ENCODE measurements at regions not wholly inside any gene's neighbourhood (a gene's known extent, or its start where the extent isn't known, plus 50 kb on each side); places are given as distances from the start of the nearest gene placed in this dataset.

DNA sequence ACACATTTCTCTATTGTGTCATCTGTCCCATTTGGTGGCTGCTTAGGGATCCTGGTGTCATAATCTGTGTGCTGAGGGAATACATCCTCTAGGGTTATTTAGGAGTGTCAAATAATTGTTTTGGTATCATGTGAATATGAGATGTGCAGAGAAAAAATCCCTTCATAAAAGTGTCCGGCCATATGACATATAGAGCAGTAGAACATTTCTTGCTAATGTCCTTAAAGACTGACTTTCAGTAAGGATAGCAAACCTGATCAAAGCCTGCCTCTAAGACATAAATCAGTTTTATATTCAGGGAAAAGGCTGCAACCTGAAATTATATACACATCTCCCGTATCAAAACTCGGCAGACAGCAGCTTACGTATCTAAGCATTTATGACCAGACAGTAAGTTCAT, 211.6 kb downstream of the ADAM29 start:
- DNase-seq: no peak

DNA sequence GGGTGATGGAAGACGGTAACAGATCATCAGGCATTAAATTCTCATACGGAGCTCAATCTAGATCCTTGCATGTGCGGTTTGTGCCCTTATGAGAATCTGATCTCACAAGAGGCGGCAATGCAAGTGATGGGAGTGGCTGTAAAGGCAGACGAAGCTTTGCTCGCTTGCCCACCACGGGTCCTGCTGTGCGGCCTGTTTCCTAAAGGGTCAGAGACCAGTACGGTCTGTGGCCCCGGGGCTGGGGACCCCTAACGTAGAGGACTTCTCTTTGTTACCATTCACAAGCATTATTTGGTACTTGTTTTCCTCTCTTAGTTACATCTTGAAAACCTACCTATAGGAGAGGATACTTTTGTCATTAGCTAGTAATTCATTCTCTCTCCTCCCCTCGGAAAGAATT, 221.0 kb downstream of the ADAM29 start:
- DNase-seq: no peak

DNA sequence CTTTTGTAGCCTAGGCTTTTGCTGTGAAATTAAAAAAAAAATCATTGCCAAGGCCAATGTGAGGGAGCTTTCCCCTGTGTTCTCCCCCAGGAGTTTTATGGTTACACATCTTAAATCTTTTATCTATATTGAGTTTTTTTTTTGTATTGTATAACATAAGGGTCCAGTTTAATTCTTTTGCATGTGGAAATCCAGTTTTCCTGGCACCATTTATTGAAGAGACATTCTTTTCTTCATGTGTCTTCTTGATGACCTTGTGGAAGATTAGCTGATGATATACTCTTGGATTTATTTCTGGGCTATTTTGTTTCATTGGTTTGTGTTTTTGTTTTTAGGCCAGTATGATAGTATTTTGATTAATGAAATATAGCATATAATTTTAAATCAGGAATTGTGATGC, 225.0 kb downstream of the ADAM29 start:
- no peak for DNase-seq

DNA sequence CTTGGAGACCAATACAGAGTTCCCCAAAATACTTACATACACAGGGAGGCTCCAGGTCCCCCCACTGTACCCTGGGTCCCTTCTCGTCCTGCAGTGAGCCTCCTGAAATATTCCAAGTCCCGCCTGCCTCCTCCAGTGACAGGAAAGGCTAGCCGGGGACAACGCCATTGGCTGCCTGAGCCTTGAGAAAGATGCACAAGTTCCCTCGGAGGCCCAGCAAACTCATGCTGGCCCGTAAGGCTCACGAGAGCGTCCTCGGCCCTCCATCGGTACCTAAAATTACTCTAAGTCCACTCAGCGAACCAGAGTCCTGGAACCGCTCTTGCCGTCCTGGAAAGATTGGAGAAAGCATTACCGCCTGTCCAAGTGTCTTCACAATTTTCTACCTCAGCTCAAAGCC, 228.6 kb downstream of the ADAM29 start:
- no peak for DNase-seq

DNA sequence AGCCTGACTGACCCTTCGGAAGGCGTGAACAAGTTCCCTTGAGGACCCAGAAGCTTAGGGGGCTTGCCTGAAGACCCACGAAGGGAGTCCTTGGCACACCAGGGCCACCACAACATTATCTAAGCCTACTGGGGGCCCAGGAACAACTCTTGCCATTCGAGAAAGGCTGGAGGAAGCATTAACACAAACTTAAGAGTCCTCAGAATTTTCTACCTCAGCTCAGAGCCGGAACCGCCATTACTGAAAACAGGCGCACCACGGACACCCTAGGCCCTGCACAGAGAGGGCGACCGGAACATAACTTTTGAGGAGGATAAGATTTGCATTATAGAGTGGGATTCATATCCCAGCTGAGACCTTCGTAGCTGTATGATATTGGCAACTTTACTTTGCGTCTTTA, 229.1 kb downstream of the ADAM29 start:
- no peak for DNase-seq

DNA sequence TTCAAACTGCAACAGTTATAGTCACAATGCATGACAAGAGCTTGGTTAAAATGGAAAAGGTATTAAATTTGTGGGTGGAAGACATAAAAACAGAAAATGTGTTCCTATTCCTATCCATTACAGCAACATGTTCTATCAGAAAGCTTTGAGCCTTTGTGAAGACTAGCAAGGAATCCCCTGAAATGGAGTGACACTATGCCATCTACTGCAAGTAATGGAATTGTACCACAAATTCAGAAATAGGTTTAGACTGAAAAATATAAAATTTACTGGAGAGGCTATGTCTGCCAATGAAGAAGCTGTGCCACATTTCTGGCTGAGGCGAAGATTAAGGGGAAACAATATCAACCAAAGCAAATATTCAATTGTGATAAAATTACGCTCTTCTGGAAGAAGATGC, 247.9 kb downstream of the ADAM29 start:
- no peak for DNase-seq

DNA sequence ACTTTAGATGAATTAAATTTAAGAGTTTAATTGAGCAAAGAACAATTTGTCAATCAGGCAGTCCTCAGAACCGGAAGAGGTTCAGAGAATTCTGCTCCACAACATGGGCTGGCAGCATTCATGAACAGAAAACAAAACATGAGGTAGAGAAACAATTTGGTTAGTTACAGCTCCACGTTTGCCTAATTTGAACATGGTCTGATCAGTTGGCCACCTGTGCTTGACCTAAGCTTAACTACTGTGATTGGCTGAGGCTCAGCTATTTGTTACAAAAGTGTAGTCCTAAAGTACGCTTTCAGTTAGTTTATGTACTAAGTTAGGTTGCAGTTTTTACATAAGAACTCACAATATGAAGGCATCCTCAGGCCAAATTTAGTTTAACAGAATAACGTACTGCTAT, 258.6 kb downstream of the ADAM29 start:
- no peak for DNase-seq

DNA sequence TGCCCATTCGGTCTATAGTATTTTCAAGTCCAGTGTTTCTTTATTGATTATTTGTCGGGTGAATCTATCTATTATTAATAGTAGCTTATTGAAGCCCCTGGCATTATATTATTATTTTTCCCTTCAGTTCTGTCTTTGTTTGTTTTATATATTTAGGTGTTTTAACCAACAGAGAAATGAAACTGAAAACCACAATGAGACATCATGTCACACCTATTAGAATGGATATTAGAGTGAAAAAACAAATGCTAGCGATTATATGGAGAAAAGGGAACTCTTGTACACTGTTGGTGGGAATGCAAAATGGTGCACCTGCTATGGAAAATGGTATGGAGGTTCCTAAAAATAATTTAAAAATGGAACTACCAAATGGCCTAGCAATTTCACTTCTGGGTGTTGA, 272.5 kb downstream of the ADAM29 start:
- no peak for DNase-seq

DNA sequence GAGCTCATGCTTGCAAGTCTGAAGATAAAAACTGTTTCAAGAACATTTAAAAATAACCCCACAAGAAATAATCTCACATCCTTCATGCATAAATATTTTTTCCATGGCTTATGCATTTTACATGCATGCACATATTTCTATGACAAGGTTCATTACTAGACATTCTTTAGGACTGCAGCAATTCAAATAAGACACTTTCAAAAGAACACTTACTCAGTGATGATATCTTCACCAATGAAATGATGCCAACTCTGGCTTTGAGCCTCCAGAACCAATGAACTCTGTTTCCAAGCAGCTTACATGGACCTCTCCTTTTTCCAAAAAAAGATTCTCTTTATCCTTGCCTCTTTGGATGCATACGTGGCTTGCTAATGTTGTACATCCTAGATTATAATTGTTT, 279.9 kb downstream of the ADAM29 start:
- no peak for DNase-seq

DNA sequence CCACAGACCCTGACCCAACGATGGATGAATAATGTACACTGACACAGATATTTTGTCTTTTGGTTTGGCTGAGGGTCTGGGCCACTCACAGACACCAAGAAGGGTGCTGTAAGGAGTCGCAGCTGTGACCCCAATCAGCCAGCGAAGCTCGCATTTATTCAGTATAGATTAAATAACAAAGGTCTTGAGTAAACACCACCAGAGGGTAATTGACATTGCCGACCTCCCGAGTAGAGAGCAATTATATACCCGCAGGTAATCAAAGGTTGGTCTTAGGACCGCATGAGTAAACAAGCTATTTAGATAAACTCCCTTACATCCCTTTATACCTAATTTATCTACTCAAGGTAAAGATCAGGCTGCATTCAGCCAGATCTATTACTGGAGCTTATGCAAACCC, 297.1 kb downstream of the ADAM29 start:
- no peak for DNase-seq

DNA sequence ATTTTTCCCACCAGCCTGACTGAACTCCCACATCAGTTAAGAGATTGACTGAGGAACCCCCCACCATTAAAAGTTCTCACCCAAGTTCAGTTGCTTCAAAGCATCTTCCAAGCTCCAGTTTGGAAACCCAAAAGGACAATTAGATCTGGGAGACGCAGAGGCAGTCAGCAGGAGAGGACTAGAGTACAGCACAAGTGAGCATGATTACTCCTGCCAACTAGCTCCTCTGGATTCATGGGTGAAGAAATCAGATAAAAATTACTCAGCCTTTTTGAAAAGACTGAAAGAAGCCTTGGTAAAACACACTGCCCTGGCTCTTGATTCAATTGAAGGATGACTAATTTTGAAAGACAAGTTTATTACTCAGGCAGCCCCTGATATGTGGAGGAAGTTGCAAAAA, 297.5 kb downstream of the ADAM29 start:
- no peak for DNase-seq

DNA sequence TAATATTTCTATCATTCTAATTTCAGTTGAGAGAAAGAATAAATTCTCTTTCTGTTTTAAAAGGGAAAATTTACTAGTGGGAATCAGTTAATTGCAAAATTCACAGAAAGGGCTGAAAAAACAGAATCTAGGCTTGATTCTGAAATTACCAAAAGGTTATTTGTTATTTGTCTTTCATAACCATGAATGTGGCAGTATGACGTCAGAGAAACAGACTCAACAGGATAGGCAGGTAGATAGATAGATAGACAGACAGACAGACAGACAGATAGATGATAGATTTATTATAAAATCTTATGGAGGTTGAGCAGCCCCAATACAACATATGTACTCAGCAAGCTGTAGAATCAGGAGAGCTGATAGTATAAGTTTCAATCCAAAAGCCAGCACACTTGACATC, 311.0 kb downstream of the ADAM29 start:
- DNase-seq: no peak

DNA sequence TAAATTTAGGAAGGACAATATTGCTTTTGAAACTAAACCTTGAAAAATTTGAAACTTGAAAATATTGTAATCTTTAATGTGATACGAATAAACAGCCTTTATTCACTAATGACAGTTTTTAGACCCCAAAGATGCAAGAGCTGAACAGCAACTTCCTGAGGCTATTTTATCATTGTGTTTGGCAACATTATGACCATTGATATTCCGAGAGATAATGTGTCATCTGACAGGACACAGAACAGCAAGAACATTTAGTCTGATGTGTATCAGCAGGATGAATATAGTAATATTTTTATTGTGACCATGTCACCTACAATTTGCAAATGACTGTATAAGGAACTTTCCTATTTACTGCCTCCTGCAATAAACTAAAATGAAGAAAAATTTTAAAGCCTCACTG, 316.0 kb downstream of the ADAM29 start:
- no peak for DNase-seq

DNA sequence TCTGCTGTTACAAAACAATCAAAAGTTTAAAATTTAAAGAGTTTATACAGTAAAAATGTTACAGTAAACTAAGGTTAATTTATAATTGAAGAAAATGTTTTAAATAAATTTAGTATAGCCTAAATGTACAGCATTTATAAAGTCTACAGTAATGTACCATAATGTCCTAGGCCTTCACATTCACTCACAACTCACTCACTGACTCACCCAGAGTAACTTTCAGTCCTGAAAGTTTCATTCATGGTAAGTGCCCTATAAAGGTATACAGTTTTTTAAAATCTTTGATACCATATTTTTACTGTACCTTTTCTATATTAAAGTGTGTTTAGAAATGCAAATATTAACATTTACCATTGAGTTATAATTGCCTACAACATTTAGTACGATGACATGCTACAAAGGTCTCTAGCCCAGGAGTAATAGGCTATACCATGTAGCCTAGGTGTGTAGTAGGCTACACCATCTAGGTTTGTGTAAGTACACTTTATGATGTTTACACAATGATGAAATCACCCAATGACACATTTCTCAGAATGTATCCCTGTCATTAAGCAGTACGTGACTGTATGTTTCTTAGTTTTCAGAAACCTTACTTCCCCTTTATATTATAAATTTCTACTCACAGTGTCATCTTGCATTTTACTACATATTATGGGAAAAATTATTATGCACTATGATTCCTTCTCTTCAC, 320.8 kb downstream of the ADAM29 start:
- no peak for DNase-seq

DNA sequence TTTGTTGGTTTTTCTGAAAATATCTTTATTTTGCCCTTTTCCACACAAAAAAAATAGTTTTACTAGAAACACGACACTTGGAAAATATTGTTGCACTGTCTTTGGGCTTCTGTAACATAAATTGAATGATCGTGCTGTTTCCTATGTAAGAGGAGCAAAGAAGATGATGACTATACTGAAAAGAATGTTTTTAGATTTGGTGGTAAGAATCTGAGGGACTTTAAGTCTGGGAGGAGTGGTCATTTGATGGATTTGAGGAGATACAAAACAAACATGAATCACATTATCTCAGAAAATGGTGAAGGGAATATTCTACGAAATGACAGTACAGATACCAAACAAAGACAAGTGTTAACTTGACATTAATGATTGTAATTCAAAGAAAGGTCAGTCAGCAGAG, 328.8 kb downstream of the ADAM29 start:
- peak; percentile 32 for DNase-seq

DNA sequence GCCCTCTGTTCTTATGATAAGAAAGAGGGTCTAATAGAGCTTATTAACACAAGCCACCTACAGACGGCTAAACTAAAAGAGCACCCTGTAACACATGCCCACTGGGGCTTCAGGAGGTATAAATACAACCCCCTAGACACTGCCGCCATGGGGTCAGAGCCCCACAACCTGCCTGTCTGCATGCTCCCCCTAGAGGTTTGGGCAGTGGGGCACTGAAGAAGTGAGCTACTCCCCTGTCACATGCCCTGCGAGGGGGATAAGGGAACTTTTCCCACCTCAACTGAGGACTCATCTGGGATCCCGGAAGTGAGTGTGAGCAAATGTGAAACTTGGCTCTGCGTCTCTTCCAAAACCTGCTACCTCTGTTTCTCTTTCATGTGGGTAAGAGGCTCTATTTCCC, 334.5 kb downstream of the ADAM29 start:
- no peak for DNase-seq

DNA sequence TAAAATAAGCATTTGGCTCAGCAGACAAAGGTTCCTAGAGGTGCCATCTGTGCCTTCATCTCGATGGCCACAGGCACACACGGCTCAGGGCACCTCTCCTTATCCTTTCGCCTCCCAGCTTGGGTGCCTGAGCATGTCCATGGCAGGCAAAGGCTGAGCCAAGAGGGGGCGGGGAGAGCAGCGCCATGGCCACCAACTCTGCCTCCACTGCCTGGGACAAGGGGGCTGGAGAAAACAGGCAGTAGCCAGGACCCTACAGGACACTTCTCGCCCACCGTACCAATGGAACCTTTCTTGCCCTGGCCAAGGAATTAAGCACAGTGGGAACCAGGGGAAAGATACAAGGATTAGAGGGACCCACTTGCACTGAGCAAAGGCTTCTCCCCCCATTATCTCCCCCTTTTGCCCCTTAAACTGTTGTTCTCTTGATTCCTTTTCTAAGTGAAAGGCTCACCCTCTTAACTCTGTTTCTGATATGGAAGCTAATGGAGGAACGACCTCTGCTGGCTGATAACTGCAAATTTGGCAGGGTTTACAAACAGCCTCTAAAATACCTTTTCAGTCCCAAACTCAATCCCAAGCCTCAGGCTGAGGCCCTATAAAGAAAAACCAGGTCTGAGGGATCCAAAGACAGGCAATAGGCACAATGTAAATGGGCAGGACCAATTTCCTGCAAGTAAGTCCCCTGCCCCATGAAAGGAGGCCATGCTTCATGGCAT, 335.2 kb downstream of the ADAM29 start:
- peak; percentile 11 for DNase-seq

DNA sequence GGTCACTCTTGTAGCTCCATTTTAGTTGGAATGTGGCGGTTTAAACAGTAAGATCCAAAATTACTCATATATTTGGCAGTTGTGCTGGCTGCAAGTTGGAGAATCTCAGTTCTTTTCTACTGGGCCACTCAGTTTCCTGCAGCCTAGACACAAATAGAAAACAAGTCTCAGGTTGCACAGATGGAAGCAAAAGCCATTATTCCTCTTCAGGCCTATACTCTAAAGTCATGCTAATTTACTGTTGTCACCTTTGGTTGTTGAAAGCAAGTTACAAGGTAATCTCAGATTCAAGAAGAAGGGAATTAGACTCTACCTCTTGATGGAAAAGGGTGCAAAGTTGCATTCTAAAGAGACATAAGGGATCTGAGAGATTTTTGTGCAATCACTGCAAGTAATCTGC, 345.4 kb downstream of the ADAM29 start:
- DNase-seq: no peak

DNA sequence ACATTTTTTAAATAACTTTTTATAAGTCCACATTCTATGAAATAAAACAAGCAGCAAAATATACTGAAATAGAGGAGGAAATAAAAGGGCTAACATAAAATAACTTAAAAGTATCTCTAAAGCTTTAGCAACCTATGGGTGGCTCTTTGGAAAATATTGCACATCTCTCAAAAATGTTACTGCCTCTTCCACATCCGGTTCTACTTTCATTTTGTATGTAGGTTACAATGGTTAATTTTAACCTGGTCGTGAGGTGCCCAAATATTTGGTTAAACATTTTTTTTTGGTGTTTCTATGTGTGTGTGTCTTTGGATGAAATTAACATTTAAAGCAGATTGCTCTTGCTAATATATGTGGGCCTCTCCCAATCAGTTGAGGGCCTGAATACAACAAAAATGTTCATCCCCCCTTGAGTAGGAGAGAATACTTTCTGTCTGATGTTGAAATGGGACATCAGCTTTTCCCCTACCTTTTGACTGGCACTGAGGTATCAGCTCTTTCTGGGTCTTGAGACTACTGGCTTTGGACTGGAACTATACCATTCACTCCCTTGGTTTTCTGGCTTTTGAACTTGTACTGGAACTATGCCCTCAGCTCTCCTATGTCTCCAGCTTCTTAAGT, 353.0 kb downstream of the ADAM29 start:
- peak; percentile 11 for DNase-seq

DNA sequence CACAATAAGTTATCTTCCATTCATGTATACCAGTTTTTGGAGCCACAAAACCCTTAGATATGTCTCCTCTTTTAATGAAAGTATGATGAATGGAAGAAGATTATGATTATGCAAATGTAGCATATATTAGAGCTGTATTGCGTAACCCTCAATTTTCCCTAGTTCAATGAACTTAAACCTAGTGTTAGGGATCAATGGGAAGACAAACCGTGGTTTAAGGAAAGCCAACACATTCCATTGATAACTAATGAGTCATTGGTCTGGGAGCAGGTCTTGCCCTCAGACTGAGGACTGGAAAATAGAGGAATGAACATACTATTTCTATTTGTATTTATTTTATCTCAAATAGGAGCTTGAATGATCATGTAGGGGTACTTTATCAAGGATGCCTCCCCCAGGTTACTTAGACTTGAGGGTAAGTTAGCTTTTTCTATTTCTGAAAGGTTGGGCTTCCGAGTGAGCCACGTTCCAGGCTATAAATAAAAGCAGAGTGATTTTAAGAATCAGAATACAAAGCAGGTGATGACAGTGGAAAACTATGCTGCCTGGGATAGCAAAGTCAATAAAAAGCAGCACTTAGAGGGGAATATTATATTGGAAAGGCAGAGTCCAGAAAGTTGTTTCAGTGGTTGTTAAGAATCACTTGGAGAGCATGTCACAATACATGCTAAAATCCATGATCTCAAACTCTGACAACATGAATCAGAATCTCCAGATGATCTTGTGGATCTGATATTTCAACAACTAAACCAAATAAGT, 356.0 kb downstream of the ADAM29 start:
- peak; percentile 62 for DNase-seq

DNA sequence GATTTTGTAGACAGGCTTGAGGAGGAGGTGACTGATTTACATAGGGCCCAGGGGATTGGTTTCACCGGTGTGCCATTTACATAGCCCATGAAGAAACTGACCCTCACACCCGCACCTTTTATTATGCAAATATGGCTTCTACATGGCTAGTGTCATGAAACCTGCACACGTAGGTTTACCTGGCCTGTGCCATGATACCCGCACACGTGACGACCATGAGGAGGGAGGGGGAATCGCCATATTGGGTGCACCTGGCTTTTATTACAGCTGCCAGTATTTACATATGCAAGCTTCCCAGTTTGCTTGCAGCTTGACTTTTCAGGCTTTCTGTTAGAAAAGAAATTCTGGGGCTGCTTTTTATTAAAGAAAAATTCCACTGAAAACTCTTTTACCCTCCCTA, 359.7 kb downstream of the ADAM29 start:
- DNase-seq: no peak

DNA sequence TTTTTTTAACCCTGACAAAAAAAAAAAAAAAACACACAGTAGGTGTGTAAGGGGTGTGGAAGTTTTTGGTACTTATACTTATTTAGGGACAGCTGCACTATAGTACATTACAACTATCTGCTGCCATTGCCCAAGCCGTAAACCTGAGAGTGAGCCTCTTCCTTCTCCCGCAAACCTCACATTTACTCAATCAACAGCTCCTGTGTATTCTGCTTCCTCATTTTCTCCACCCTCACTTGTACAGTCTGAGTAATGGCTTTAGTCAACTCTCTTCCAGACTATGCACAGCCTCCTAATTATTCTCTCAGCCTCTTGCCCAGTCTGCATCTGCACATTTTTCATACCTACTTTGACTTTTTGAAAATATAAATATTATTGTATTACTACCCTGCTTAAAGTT, 362.0 kb downstream of the ADAM29 start:
- DNase-seq: no peak

DNA sequence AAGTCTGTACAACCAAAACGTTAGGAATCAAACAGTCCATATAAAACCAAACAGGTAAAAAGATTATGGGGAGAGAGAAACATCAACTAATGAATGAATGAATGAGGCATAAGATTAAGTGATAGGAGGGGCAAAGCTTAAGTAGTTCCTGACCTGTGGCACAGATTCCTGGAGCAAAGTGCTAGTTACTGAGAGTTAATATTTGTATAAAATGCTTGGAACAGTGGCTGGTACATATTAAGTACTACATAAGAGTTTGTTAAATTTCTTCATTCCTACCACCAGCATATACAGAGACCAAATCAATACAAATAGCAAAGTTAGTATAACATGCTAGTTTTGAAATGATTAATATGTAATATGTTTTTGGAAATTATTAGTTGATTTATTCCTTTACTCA, 363.7 kb downstream of the ADAM29 start:
- DNase-seq: no peak

DNA sequence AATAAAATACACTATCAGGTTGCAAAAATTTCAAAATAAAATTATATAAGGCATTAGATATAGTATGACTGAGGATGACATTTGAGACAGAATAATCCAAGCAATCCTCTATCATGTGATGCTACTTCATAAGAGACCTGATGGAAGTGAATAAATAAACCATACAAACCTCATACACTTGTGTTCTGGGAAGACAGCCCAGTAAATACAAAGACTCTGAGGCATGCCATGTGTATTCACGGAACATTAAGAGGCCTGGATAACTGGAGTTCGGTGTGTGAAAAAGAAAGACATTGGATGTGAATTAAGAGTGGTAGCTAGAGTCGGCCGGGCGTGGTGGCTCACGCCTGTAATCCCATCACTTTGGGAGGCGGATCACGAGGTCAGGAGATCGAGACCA, 364.2 kb downstream of the ADAM29 start:
- DNase-seq: no peak

Data from EL (cell line).